Renal cortical epithelial cell (primary cell): ENCODE measurements at regions not wholly inside any gene's neighbourhood (a gene's known extent, or its start where the extent isn't known, plus 50 kb on each side); places are given as distances from the start of the nearest gene placed in this dataset.

Experiments
- DNase-seq: peaks from one replicate; pipeline ENCODE4 v3.0.0-alpha.2; 2011; ENCODE audit warnings: low read depth

GRCh38 chr14:51546603-51547258, 105.0 kb upstream of the FRMD6 start:
- no peak for DNase-seq

GRCh38 chr14:51547260-51547659, 104.5 kb upstream of the FRMD6 start:
- peak; percentile 98 for DNase-seq

- DNase-seq: no peak
Measured at GRCh38 chr14:51547701-51548100, 104.0 kb upstream of the FRMD6 start.

GRCh38 chr14:51548187-51548586, 103.5 kb upstream of the FRMD6 start:
- DNase-seq: no peak

GRCh38 chr14:51550636-51551035, 101.1 kb upstream of the FRMD6 start:
- DNase-seq: no peak

GRCh38 chr14:51552275-51552674, 99.4 kb upstream of the FRMD6 start:
- no peak for DNase-seq

- peak; percentile 51 for DNase-seq
Measured at GRCh38 chr14:51552768-51553404, 98.8 kb upstream of the FRMD6 start.

GRCh38 chr14:51554339-51554920, 97.3 kb upstream of the FRMD6 start:
- DNase-seq: peak; percentile 87

GRCh38 chr14:51554953-51555352, 96.8 kb upstream of the FRMD6 start:
- DNase-seq: no peak

GRCh38 chr14:51561141-51561540, 90.6 kb upstream of the FRMD6 start:
- no peak for DNase-seq

- no peak for DNase-seq
Measured at GRCh38 chr14:51562816-51563215, 88.9 kb upstream of the FRMD6 start.

- DNase-seq: no peak
Measured at GRCh38 chr14:51563560-51563959, 88.2 kb upstream of the FRMD6 start.

GRCh38 chr14:51564460-51564859, 87.2 kb upstream of the FRMD6 start:
- DNase-seq: no peak

- no peak for DNase-seq
Measured at GRCh38 chr14:51564986-51565604, 86.6 kb upstream of the FRMD6 start.

GRCh38 chr14:51566831-51567582, 84.7 kb upstream of the FRMD6 start:
- no peak for DNase-seq

GRCh38 chr14:51568366-51568765, 83.3 kb upstream of the FRMD6 start:
- no peak for DNase-seq

- DNase-seq: no peak
Measured at GRCh38 chr14:51573607-51574006, 78.1 kb upstream of the FRMD6 start.

GRCh38 chr14:51574009-51574408, 77.7 kb upstream of the FRMD6 start:
- peak; percentile 39 for DNase-seq

GRCh38 chr14:51575349-51576116, 76.2 kb upstream of the FRMD6 start:
- no peak for DNase-seq

- no peak for DNase-seq
Measured at GRCh38 chr14:51576117-51576430, 75.6 kb upstream of the FRMD6 start.

- peak; percentile 43 for DNase-seq
Measured at GRCh38 chr14:51576879-51577278, 74.8 kb upstream of the FRMD6 start.

- DNase-seq: no peak
Measured at GRCh38 chr14:51578853-51579252, 72.9 kb upstream of the FRMD6 start.
